Pancreas (tissue), 10 donors: ENCODE measurements at regions not wholly inside any gene's neighbourhood (a gene's known extent, or its start where the extent isn't known, plus 50 kb on each side); places are given as distances from the start of the nearest gene placed in this dataset.

Experiments
- ATAC-seq, 4 donors: fragments of 200-7000 bp; cut with Tn5 transposase; one replicate each; pipeline versions ENCODE4 v1.8.0 to v1.9.1; 2020; ENCODE audit warnings: mild to moderate bottlenecking in 4 of 4, moderate library complexity in 4 of 4
- DNase-seq, 6 donors: peaks; one replicate each; pipeline ENCODE4 v3.0.0-alpha.2; 2020
- FAIRE-seq: peaks from 2 replicates; lab custom pipeline; 2012; peaks lifted over from hg19 to GRCh38; lab: Jason Lieb, UNC
- H3K27ac ChIP-seq, 4 donors: fragments of 200-600 bp; sonication (generic); 1 replicate in 3 of 4; 2 replicates in 1 of 4; pipeline versions ENCODE4 v1.5.0 to v1.8.0; 2020
- H3K27me3 ChIP-seq, 4 donors: fragments of 200-600 bp; one replicate each; pipeline ENCODE4 v1.8.0; 2021
- H3K36me3 ChIP-seq, 3 donors: fragments of 200-600 bp; sonication (generic) in 1 of 3; one replicate each; pipeline versions ENCODE4 v1.5.0 to v1.8.0; 2020 to 2021
- H3K4me1 ChIP-seq, 3 donors: fragments of 200-600 bp; one replicate each; pipeline ENCODE4 v1.8.0; 2021
- H3K4me3 ChIP-seq, 4 donors: fragments of 200-600 bp; sonication (generic) in 2 of 4; one replicate each; pipeline versions ENCODE4 v1.5.0 to v1.8.0; 2020 to 2021
- H3K9me3 ChIP-seq, 4 donors: fragments of 200-600 bp; one replicate each; pipeline ENCODE4 v1.8.0; 2021
- CTCF ChIP-seq, 4 donors: fragments of 200-600 bp; sonication (generic) in 3 of 4; IDR thresholded peaks; one replicate each; pipeline versions ENCODE4 v1.5.0 to v1.8.0; 2021; ENCODE audit warnings: antibody characterized with exemption in 4 of 4
- WGBS, 2 donors: extraction: QIAGEN DNeasy Blood & Tissue Kit; methylation state at CpG; one replicate each; pipeline ENCODE4 v1.1.7; 2013; 5-methylcytosine and 5-hydroxymethylcytosine counted together
- intact Hi-C, 3 donors: fragments of 100-400 bp; cut with DNase I; formaldehyde crosslinking; loops; one replicate each; pipeline versions ENCODE4 v1.11.1 to v1.14.2; 2022
- donor health status: healthy with polysubstance abuse.
- donor health status: DM: no; HTN: no; CAD: no; lungs with moderate emphysema.
- donor health status: DM: no; HTN: no; CAD: no.
- donor health status: control.
- donor health status: control.
- donor health status: Bipolar disorder and iron deficiency.
- donor health status: DM: yes; HTN: yes; CAD: no.
- donor health status: DM: no; HTN: no; CAD: no.
- donor health status: DM: no; HTN: no; CAD: no.
- donor health status: DM: yes; HTN: yes; CAD: no.

GRCh38 chr3:162994165-162994564, 1497.6 kb downstream of the OTOL1 start:
- no peak for FAIRE-seq
- intact Hi-C loops, result no loop called here
- 0% methylated on average over 1 of the region's 1 CpG for WGBS, 2 donors

GRCh38 chr3:162996368-162996767, 1499.8 kb downstream of the OTOL1 start:
- ATAC-seq (no peak), DNase-seq (no peak), FAIRE-seq (peak; percentile 47)
- intact Hi-C loops, result no loop called here
- no peaks in the 10 kb centered on the region for H3K9me3 ChIP-seq
- no peak for TF ChIP-seq CTCF (IDR thresholded peaks at IDR 0.05)
- no peak overlapping the region for H3K27ac ChIP-seq
- no peaks in the 10 kb centered on the region for H3K27me3 ChIP-seq
- no peaks in the 10 kb centered on the region for H3K4me1 ChIP-seq
- no peak overlapping the region for H3K4me3 ChIP-seq
- H3K36me3 ChIP-seq, result no peaks in the 10 kb centered on the region

More at GRCh38 chr3:162994165-162994564, 1497.6 kb downstream of the OTOL1 start:
- no peaks in the 10 kb centered on the region for H3K36me3 ChIP-seq
- H3K9me3 ChIP-seq, result no peaks in the 10 kb centered on the region
- ATAC-seq (no peak), DNase-seq (no peak)
- H3K4me3 ChIP-seq, result no peak overlapping the region
- TF ChIP-seq CTCF (IDR thresholded peaks at IDR 0.05), result no peak
- no peaks in the 10 kb centered on the region for H3K27me3 ChIP-seq
- H3K4me1 ChIP-seq, result no peaks in the 10 kb centered on the region
- H3K27ac ChIP-seq, result no peak overlapping the region

- no peaks in the 10 kb centered on the region for H3K27me3 ChIP-seq
- DNase-seq (no peak), ATAC-seq (no peak), FAIRE-seq (no peak)
- H3K9me3 ChIP-seq, result no peaks in the 10 kb centered on the region
- H3K4me1 ChIP-seq, result no peaks in the 10 kb centered on the region
- intact Hi-C loops, result no loop called here
- no peaks in the 10 kb centered on the region for H3K36me3 ChIP-seq
- no peak overlapping the region for H3K27ac ChIP-seq
- TF ChIP-seq CTCF (IDR thresholded peaks at IDR 0.05), result no peak
- no peak overlapping the region for H3K4me3 ChIP-seq
Measured at GRCh38 chr3:162998205-162998604, 1501.6 kb downstream of the OTOL1 start.

GRCh38 chr3:163011596-163011995, 1515.0 kb downstream of the OTOL1 start:
- intact Hi-C loops, result no loop called here
- H3K27me3 ChIP-seq, result no peaks in the 10 kb centered on the region

GRCh38 chr3:163016251-163016650, 1519.6 kb downstream of the OTOL1 start:
- ATAC-seq (no peak), DNase-seq (no peak), FAIRE-seq (no peak)
- no peaks in the 10 kb centered on the region for H3K4me1 ChIP-seq
- intact Hi-C loops, result no loop called here
- H3K27ac ChIP-seq, result no peak overlapping the region
- H3K4me3 ChIP-seq, result no peak overlapping the region
- TF ChIP-seq CTCF (IDR thresholded peaks at IDR 0.05), result no peak
- H3K36me3 ChIP-seq, result no peaks in the 10 kb centered on the region
- H3K9me3 ChIP-seq, result no peaks in the 10 kb centered on the region
- WGBS, 2 donors, result 33 to 39% methylated on average over 1 of the region's 1 CpG
- no peaks in the 10 kb centered on the region for H3K27me3 ChIP-seq

More at GRCh38 chr3:163011596-163011995, 1515.0 kb downstream of the OTOL1 start:
- DNase-seq (no peak), ATAC-seq (no peak), FAIRE-seq (no peak)
- Histone ChIP-seq H3K4me1 (no peaks in the 10 kb centered on the region), H3K27ac (no peak overlapping the region), H3K4me3 (no peak overlapping the region), H3K36me3 (no peaks in the 10 kb centered on the region), H3K9me3 (no peaks in the 10 kb centered on the region)
- 40 to 67% methylated on average over 2 of the region's 2 CpGs for WGBS, 2 donors
- TF ChIP-seq CTCF (IDR thresholded peaks at IDR 0.05), result no peak
